ENCODE measurements at regions not wholly inside any gene's neighbourhood (a gene's known extent, or its start where the extent isn't known, plus 50 kb on each side); places are given as distances from the start of the nearest gene placed in this dataset.

GRCh38 chr1:42057800-42058199 is 95.4 kb upstream of the GUCA2B start:
- FAIRE-seq, result no peak

DNA sequence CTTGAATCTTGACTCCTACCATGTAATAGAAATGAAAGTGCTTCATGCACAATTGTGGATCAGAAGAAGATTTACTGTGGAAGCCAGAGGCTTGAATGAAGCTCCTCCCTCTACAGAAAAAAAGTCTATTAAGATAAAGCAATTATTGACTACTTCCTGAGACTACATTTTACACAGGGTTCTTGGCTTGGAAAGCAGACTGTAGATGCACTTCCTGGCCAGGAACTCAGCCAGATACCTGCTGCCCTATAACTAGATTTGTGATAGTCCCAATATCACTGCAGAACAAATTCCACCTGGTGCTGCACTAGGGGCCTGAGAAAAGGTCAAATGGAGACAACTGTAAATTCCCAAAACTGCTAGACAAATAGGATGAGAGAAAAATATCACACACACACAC is 96.8 kb upstream of the GUCA2B start:
- TF ChIP-seq CTCF (IDR thresholded peaks at IDR 0.05; ENCODE audit: insufficient read depth, missing control alignments), result no peak
- no peak for DNase-seq (ENCODE audit: insufficient read length, low spot score)
- no peak for FAIRE-seq

More at GRCh38 chr1:42057800-42058199, 95.4 kb upstream of the GUCA2B start:
- TF ChIP-seq CTCF (IDR thresholded peaks at IDR 0.05; ENCODE audit: insufficient read depth, missing control alignments), result no peak
- no peak for DNase-seq (ENCODE audit: insufficient read length, low spot score)

GRCh38 chr1:42055061-42055460 is 98.1 kb upstream of the GUCA2B start:
- TF ChIP-seq CTCF (IDR thresholded peaks at IDR 0.05; ENCODE audit: insufficient read depth, missing control alignments), result no peak
- FAIRE-seq (no peak), DNase-seq (ENCODE audit: insufficient read length, low spot score) (no peak)

GRCh38 chr1:42052072-42052699 is 101.0 kb upstream of the GUCA2B start:
- no peak for TF ChIP-seq CTCF (IDR thresholded peaks at IDR 0.05; ENCODE audit: insufficient read depth, missing control alignments)

GRCh38 chr1:42047508-42047880 is 105.7 kb upstream of the GUCA2B start:
- TF ChIP-seq CTCF (IDR thresholded peaks at IDR 0.05; ENCODE audit: insufficient read depth, missing control alignments), result no peak
- no peak for FAIRE-seq
- DNase-seq (ENCODE audit: insufficient read length, low spot score), result no peak

More at GRCh38 chr1:42052072-42052699, 101.0 kb upstream of the GUCA2B start:
- FAIRE-seq (no peak), DNase-seq (ENCODE audit: insufficient read length, low spot score) (no peak)

GRCh38 chr1:42046761-42047507 is 106.3 kb upstream of the GUCA2B start:
- no peak for TF ChIP-seq CTCF (IDR thresholded peaks at IDR 0.05; ENCODE audit: insufficient read depth, missing control alignments)
- FAIRE-seq, result no peak
- no peak for DNase-seq (ENCODE audit: insufficient read length, low spot score)

GRCh38 chr1:42044346-42044745 is 108.9 kb upstream of the GUCA2B start:
- no peak for DNase-seq (ENCODE audit: insufficient read length, low spot score)
- FAIRE-seq, result no peak
- TF ChIP-seq CTCF (IDR thresholded peaks at IDR 0.05; ENCODE audit: insufficient read depth, missing control alignments), result no peak
